Activated CD4-positive, alpha-beta T cell treated with anti-CD3 and anti-CD28 coated beads, Interleukin-2, amount 10 ng/mL, durations not matched to agents 7 days and 5 days (primary cell): ENCODE measurements at regions not wholly inside any gene's neighbourhood (a gene's known extent, or its start where the extent isn't known, plus 50 kb on each side); places are given as distances from the start of the nearest gene placed in this dataset.

Experiments
- CTCF ChIA-PET: fragments of 350-600 bp; sonication (Branson Sonifier 250); formaldehyde crosslinking; loops from one replicate; lab custom pipeline; 2021; ENCODE audit warnings: antibody characterized with exemption; lab: Charles Lee
- POLR2A ChIA-PET: fragments of 350-600 bp; sonication (Branson Sonifier 250); formaldehyde crosslinking; loops from one replicate; lab custom pipeline; 2021; ENCODE audit warnings: antibody characterized with exemption; lab: Charles Lee
- DNase-seq: peaks from one replicate; pipeline ENCODE4 v3.0.0-alpha.2; 2020
- H3K27ac Mint-ChIP-seq: one replicate; pipeline ENCODE4 v1.8.0; 2021; ENCODE audit warnings: mild to moderate bottlenecking, moderate library complexity, mixed read lengths
- H3K27me3 Mint-ChIP-seq: one replicate; pipeline ENCODE4 v1.8.0; 2021; ENCODE audit warnings: mixed read lengths
- H3K36me3 Mint-ChIP-seq: one replicate; pipeline ENCODE4 v1.8.0; 2021; ENCODE audit warnings: low read depth, mixed read lengths
- H3K4me1 Mint-ChIP-seq: one replicate; pipeline ENCODE4 v1.8.0; 2021; ENCODE audit warnings: mixed read lengths
- H3K4me3 Mint-ChIP-seq: one replicate; pipeline ENCODE4 v1.8.0; 2021; ENCODE audit warnings: mild to moderate bottlenecking, moderate library complexity, mixed read lengths
- H3K9me3 Mint-ChIP-seq: one replicate; pipeline ENCODE4 v1.8.0; 2021; ENCODE audit warnings: mixed read lengths

- H3K36me3 Mint-ChIP-seq = no peaks in the 10 kb centered on the region
- H3K27me3 Mint-ChIP-seq = no peaks in the 10 kb centered on the region
Observed at GRCh38 chr2:117644403-117644802, 170.1 kb upstream of the DDX18 start.

GRCh38 chr2:117645458-117645857, 169.0 kb upstream of the DDX18 start:
- POLR2A ChIA-PET = no interaction called here
- Mint-ChIP-seq H3K27ac (no peak overlapping the region), H3K4me3 (no peak overlapping the region), H3K9me3 (peaks cover 3% of the 10 kb centered on the region), H3K36me3 (no peaks in the 10 kb centered on the region), H3K27me3 (no peaks in the 10 kb centered on the region), H3K4me1 (no peaks in the 10 kb centered on the region)
- DNase-seq = no peak
- CTCF ChIA-PET = no interaction called here

More at GRCh38 chr2:117644403-117644802, 170.1 kb upstream of the DDX18 start:
- Mint-ChIP-seq H3K27ac (no peak overlapping the region), H3K9me3 (peaks cover 3% of the 10 kb centered on the region), H3K4me3 (no peak overlapping the region), H3K4me1 (no peaks in the 10 kb centered on the region)
- POLR2A ChIA-PET = no interaction called here
- no peak for DNase-seq
- CTCF ChIA-PET = no interaction called here

GRCh38 chr2:117646099-117646498, 168.4 kb upstream of the DDX18 start:
- CTCF ChIA-PET = no interaction called here

GRCh38 chr2:117646872-117647271, 167.6 kb upstream of the DDX18 start:
- Mint-ChIP-seq H3K27me3 (no peaks in the 10 kb centered on the region), H3K36me3 (no peaks in the 10 kb centered on the region), H3K4me1 (no peaks in the 10 kb centered on the region), H3K4me3 (no peak overlapping the region), H3K9me3 (peaks cover 3% of the 10 kb centered on the region), H3K27ac (no peak overlapping the region)
- POLR2A ChIA-PET = no interaction called here
- CTCF ChIA-PET = no interaction called here
- no peak for DNase-seq

More at GRCh38 chr2:117646099-117646498, 168.4 kb upstream of the DDX18 start:
- Mint-ChIP-seq H3K27me3 (no peaks in the 10 kb centered on the region), H3K4me3 (no peak overlapping the region), H3K27ac (no peak overlapping the region), H3K9me3 (peaks cover 3% of the 10 kb centered on the region), H3K4me1 (no peaks in the 10 kb centered on the region), H3K36me3 (no peaks in the 10 kb centered on the region)
- DNase-seq = no peak
- POLR2A ChIA-PET = no interaction called here

- no peak for DNase-seq
- Mint-ChIP-seq H3K27ac (no peak overlapping the region), H3K4me3 (no peak overlapping the region), H3K36me3 (no peaks in the 10 kb centered on the region), H3K27me3 (no peaks in the 10 kb centered on the region), H3K9me3 (no peaks in the 10 kb centered on the region), H3K4me1 (no peaks in the 10 kb centered on the region)
- ChIA-PET CTCF (no interaction called here), POLR2A (no interaction called here)
Observed at GRCh38 chr2:117656546-117656945, 157.9 kb upstream of the DDX18 start.

- CTCF ChIA-PET = no interaction called here
- Mint-ChIP-seq H3K36me3 (no peaks in the 10 kb centered on the region), H3K27ac (no peak overlapping the region), H3K27me3 (no peaks in the 10 kb centered on the region), H3K4me3 (no peak overlapping the region), H3K4me1 (no peaks in the 10 kb centered on the region), H3K9me3 (no peaks in the 10 kb centered on the region)
- no peak for DNase-seq
- POLR2A ChIA-PET = no interaction called here
Observed at GRCh38 chr2:117661619-117662018, 152.9 kb upstream of the DDX18 start.

GRCh38 chr2:117674172-117674571, 140.3 kb upstream of the DDX18 start:
- Mint-ChIP-seq H3K4me1 (no peaks in the 10 kb centered on the region), H3K27ac (no peak overlapping the region), H3K36me3 (no peaks in the 10 kb centered on the region), H3K27me3 (no peaks in the 10 kb centered on the region), H3K9me3 (no peaks in the 10 kb centered on the region), H3K4me3 (no peak overlapping the region)
- DNase-seq = no peak
- POLR2A ChIA-PET = no interaction called here
- CTCF ChIA-PET = no interaction called here

GRCh38 chr2:117679952-117680351, 134.5 kb upstream of the DDX18 start:
- H3K27me3 Mint-ChIP-seq = no peaks in the 10 kb centered on the region
- no peaks in the 10 kb centered on the region for H3K4me1 Mint-ChIP-seq
- POLR2A ChIA-PET = no interaction called here
- H3K36me3 Mint-ChIP-seq = no peaks in the 10 kb centered on the region
- no peaks in the 10 kb centered on the region for H3K9me3 Mint-ChIP-seq
- DNase-seq = no peak
- CTCF ChIA-PET = no interaction called here
- no peak overlapping the region for H3K4me3 Mint-ChIP-seq
- H3K27ac Mint-ChIP-seq = no peak overlapping the region

- CTCF ChIA-PET = no interaction called here
- H3K27ac Mint-ChIP-seq = no peak overlapping the region
- H3K36me3 Mint-ChIP-seq = no peaks in the 10 kb centered on the region
- no peak for DNase-seq
- no peak overlapping the region for H3K4me3 Mint-ChIP-seq
- no peaks in the 10 kb centered on the region for H3K4me1 Mint-ChIP-seq
- H3K9me3 Mint-ChIP-seq = no peaks in the 10 kb centered on the region
- H3K27me3 Mint-ChIP-seq = peaks cover 1% of the 10 kb centered on the region
- POLR2A ChIA-PET = no interaction called here
Observed at GRCh38 chr2:117684919-117685318, 129.6 kb upstream of the DDX18 start.

- Mint-ChIP-seq H3K27ac (no peak overlapping the region), H3K4me3 (no peak overlapping the region), H3K9me3 (no peaks in the 10 kb centered on the region), H3K36me3 (no peaks in the 10 kb centered on the region), H3K27me3 (peaks cover 2% of the 10 kb centered on the region), H3K4me1 (no peaks in the 10 kb centered on the region)
- CTCF ChIA-PET = no interaction called here
- POLR2A ChIA-PET = no interaction called here
- no peak for DNase-seq
Observed at GRCh38 chr2:117686699-117687098, 127.8 kb upstream of the DDX18 start.

GRCh38 chr2:117691595-117691994, 122.9 kb upstream of the DDX18 start:
- CTCF ChIA-PET = no interaction called here
- Mint-ChIP-seq H3K36me3 (no peaks in the 10 kb centered on the region), H3K4me3 (no peak overlapping the region), H3K9me3 (no peaks in the 10 kb centered on the region), H3K27ac (no peak overlapping the region), H3K27me3 (peaks cover 2% of the 10 kb centered on the region), H3K4me1 (no peaks in the 10 kb centered on the region)
- no peak for DNase-seq
- POLR2A ChIA-PET = interaction anchor here (0.6 kb wide), 1 partner anchor 29 kb away, joined by 3 read pairs; no protein-coding TSS in a partner anchor

GRCh38 chr2:117692001-117692763, 122.3 kb upstream of the DDX18 start:
- H3K27me3 Mint-ChIP-seq = peaks cover 2% of the 10 kb centered on the region

GRCh38 chr2:117693154-117693553, 121.3 kb upstream of the DDX18 start:
- POLR2A ChIA-PET = no interaction called here
- Mint-ChIP-seq H3K4me3 (no peak overlapping the region), H3K27me3 (peaks cover 2% of the 10 kb centered on the region), H3K27ac (no peak overlapping the region), H3K9me3 (no peaks in the 10 kb centered on the region), H3K4me1 (no peaks in the 10 kb centered on the region), H3K36me3 (no peaks in the 10 kb centered on the region)
- CTCF ChIA-PET = no interaction called here
- no peak for DNase-seq

More at GRCh38 chr2:117692001-117692763, 122.3 kb upstream of the DDX18 start:
- ChIA-PET POLR2A (interaction anchor here (0.6 kb wide), 1 partner anchor 29 kb away, joined by 3 read pairs; no protein-coding TSS in a partner anchor), CTCF (no interaction called here)
- Mint-ChIP-seq H3K36me3 (no peaks in the 10 kb centered on the region), H3K4me1 (no peaks in the 10 kb centered on the region), H3K27ac (no peak overlapping the region), H3K4me3 (no peak overlapping the region), H3K9me3 (no peaks in the 10 kb centered on the region)
- no peak for DNase-seq

- no peak overlapping the region for H3K27ac Mint-ChIP-seq
- POLR2A ChIA-PET = no interaction called here
- CTCF ChIA-PET = no interaction called here
- no peaks in the 10 kb centered on the region for H3K9me3 Mint-ChIP-seq
- no peaks in the 10 kb centered on the region for H3K36me3 Mint-ChIP-seq
- no peak overlapping the region for H3K4me3 Mint-ChIP-seq
- no peaks in the 10 kb centered on the region for H3K4me1 Mint-ChIP-seq
- DNase-seq = no peak
- peaks cover 2% of the 10 kb centered on the region for H3K27me3 Mint-ChIP-seq
Observed at GRCh38 chr2:117693651-117694050, 120.8 kb upstream of the DDX18 start.
